ENCODE measurements at regions not wholly inside any gene's neighbourhood (a gene's known extent, or its start where the extent isn't known, plus 50 kb on each side); places are given as distances from the start of the nearest gene placed in this dataset.
"Not testable (repeated sequence)": the region's sequence is repeated elsewhere in the genome, so short reads cannot be mapped to it uniquely, and the experiment has no call there.

DNA sequence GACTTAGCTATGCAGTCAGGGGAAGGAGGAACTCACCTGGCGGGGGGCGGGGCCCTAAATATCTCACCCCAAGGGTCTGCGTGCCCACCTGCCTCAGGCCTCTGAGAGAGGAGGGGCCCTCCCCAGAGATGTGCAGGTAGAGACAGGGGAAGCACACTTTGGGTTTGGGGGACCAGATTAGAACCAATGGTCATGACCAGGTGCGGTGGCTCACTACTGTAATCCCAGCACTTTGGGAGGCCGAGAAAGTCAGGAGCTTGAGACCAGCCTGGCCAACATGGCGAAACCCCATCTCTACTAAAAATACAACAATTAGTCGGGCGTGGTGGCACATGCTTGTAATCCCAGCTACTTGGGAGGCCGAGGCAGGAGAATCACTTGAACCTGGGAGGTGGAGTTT, 246.4 kb upstream of the TCERG1L start:
- not testable (repeated sequence) for DNase-seq

DNA sequence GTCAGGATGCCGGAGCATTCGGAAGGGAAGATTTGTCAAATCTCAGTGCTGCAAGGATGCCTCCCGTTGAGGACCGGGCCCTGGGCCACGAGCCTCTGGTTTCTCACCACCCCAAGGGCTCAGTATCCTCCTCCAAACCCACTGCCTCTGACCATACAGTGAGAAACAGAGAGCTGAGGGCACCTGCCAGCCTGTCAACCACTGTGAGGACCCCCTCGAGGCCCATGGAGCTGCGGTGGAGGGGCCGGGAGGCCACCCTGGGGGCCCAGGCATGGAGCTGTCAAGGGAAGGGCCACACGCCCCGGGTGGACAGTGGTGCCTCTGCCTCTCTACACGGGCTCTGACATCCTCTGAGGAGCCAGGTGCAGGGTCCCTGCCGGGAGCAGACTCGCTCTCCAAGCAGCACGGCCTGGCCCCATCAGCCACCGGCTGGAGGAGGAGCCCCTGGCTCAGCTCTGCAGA, 248.0 kb upstream of the TCERG1L start:
- no peak for DNase-seq

DNA sequence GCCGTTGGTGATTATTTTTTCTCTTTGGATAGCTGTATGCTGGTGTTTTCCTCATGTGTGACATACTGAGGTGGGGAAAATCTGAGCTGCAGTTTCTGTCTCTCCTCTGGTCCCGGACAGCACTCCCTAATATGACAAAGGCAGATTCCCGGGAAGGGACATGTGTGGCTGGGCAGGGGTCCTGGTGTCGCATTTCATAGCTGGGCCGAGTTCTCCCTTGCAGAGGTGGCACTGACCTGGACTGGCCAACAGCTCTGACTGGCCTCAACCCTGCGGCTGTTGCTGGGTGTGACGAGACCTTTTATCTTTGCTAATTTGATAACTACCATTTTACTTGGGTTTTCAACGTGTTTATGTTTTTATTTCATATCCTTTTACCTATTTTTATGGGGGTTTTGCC, 248.6 kb upstream of the TCERG1L start:
- no peak for DNase-seq

DNA sequence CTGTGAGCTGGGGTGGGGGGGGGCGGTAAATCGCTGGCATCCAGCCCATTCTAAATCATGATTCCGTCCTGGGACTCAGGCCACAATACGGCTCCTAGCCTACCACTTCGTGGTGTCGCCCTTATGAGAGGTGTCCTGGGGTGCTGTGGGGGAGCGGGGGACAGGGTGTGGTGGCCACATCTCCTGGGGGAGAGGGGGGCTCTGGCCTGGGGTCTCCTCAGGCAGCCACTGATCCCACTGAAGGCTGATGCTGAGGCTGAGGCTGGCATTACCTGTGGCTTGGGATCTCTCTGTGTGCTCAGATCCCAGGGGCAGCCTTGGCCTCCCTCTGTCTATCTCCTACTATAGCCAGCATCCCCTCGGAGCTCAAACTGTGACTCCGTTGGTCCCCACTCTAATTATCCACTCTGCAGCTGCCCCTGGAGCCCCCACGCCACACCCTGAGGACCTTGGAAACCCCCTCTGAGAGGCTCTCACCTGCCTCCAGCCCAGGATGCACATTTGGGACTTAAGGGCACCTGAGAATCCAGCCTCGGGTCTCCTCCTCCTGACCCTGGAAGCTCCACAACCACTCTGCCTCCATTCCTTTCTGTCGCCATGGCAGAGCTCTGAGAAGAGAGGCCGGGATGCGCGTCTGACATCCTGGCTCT, 249.3 kb upstream of the TCERG1L start:
- no peak for DNase-seq

DNA sequence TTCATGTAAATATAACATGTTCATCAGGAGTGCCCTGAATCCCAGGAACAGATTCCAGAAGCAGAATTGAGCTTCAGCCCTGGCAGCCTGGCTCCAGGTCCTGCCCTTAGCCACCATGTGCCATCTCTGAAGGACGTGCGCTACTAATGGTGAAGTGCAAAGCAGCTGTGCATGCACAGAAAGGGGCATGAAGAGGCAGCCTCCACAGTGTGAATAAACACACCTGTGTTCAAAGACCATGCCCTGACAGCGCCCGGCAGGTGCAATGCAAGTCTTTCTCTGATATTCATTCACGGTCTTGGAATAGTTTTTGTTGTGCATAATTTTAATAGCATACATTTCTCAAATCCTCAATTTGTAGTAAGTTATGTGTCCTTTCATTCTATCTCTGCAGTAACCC, 250.4 kb upstream of the TCERG1L start:
- no peak for DNase-seq

DNA sequence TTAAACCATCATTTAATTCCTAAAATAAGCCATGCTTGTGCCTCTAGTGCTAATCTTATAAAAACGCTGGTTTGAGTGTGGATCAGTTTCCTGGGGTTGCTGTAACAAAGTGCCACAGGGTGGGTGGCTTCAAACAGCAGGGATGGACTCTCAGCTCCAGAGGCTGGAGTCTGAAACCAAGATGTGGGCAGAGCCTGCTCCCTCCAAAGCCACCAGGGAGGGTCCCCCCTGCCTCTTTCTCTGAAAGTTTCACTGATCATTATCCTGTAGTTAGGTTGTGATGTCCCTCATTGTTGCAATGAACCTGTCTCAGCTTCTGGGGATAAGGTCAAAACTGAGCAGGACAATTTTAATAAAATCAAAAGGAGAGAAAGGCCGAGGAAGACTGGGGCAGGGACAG, 251.9 kb upstream of the TCERG1L start:
- DNase-seq, result no peak

DNA sequence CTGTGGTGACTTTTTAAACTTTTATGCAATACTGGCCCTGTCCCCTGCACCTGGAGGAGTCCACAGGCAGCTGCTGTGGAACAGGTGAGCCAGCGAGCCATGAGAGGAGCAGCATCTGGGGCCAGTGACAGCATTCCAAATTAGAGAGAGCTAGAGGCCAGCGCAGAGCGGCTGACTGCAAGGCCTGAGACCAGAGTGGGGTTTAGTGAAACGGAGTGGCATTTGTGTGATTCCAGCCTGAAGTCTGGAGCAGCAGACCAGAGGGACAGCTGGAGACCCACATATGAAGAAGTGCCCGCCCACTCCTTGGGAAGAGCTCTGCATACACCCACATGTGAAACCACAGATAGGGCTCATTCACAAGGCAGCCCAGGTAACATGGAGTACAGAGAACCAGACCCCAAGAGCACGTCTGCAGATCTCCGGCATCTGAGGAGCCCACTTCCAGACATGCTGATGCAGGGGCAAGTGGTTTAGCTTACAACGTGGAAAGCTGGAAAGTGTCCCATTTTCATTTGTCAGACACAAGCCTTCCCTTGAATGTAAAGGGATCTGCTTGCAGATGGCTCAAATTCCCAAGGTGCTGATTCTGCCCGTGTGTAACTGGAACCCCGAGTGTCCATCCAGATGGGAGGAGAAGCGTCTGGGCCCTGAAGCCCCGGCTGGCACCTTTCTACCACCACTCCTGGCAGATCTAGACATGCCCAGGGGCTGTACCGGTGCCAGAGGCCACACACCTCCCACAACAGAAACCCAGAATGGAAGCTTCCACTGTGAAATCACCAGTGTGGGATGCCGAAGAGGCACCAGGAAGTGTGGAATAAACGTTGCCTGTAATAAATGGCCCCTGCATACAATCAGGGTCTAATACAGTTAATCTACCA, 256.0 kb upstream of the TCERG1L start:
- DNase-seq, result no peak

DNA sequence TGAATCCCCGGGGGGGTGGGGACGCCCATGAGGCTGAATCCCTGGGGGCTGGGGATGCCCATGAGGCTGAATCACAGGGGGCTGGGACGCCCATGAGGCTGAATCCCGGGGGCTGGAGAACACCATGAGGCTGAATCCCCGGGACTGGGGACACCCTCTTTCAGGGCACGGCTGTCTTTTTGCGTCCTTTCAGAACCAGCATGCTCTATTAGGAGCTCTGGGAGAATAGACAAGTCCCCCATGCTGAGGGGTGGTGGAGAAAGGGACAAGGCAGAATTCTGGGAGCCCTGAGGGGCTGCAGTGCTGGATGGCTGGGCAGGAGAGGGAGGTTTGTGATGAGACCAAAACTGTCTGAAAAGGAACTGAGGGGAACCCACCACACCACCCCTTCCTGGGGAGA, 257.3 kb upstream of the TCERG1L start:
- DNase-seq, result no peak

DNA sequence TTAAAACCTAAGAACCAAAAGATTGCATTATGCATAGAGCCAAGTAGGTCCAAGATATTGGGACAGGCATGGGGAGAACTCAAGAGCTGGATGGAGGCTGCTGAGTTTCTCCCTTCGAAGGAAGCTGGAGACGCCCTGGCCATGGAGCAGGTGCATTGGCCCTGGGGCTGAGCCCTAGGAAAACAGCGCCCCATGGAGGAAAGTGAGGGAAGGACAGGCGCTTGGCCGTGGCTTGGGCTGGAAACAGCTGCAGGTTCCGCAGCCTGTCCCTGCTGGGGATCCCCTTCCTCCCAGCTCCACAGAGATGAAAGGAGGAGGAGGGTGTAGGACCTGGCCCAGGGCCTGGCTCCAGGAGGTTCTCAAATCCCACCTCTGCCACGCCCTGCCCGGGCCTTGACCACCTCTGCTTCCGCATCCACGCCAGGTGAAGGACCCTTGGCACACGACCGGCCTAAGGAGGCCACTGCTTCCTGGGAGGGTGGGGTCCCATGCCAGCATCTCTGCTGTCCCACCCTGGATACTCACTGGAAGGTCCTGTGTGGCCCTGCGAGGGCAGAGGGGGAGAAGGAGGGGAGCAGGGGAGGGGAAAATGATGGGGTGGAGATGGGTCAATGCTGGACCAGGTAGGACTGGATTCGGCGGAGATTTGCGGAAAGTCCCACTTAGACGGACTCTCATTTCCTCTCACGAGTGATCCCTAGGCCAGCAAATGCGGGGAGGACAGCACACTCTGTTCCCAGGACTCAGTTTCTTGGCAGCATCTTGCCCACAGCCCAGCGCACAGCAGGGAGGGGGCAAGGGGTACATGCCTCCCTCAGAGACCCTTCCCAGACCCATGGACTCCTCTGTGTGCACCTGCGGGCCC, 258.6 kb upstream of the TCERG1L start:
- no peak for DNase-seq

DNA sequence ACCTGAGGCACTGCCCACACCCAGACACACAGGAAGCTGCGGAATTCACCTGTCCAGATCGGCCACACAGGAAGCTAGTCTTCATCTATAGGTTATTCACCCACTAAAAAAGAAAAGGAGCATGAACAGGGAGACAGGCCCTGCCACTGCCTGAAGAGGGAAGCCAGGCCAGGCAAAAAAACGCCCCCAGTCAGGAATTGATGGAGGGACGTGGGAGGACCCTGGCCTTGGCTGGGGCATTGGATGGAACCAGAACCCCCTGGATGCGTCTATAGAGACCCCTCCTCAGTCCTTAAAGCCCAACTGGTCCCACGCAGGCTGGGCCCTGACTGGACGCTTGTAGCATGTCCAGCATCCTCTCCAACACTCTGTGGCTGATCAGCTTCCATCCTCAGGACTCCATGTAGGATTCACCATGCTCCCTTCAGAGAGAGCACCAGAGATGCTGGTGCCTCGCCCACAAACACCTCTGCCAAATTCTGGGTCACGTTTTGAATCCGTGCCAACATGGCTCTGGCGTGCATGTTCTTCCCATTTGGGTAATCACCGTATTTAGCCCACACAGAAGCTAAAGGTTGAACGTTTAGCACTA, 259.3 kb upstream of the TCERG1L start:
- no peak for DNase-seq

DNA sequence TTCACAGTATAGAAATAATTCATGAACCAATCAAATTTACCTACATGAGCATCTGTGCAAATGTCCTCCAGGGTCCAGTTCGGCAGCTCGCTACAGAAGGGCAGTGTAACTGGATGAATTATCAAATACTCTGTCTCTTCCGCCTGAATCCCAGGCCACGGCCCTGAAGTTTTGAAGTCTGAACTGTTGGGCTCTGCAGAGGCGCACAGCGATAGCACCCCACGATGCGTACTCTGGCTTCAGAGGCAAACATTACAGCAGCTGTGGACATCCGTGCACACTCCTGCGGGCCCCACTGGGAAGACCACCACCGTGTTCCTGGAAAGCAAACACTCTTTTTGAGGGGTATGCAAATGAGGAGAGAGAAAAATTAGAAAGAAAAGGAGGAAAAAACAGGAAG, 259.8 kb upstream of the TCERG1L start:
- DNase-seq, result no peak

DNA sequence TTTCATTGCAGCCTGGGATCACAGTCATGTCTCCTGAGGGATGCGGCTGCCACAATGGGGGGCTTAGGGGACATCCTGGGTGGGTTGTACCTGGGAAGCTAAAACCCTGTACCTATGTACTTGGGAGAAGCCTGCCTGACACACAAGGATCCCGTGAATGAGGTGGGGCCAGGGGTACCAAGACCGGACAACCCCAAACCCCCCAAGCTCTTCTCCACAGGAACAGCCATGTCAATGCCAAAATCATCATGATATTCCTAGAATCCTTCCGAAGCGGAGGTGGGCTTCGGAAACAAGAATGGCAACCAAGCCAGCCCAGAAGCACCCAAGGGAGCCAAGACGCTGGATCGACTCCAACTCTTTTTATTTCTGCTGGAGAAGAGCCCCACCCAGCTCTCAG, 260.3 kb upstream of the TCERG1L start:
- no peak for DNase-seq

DNA sequence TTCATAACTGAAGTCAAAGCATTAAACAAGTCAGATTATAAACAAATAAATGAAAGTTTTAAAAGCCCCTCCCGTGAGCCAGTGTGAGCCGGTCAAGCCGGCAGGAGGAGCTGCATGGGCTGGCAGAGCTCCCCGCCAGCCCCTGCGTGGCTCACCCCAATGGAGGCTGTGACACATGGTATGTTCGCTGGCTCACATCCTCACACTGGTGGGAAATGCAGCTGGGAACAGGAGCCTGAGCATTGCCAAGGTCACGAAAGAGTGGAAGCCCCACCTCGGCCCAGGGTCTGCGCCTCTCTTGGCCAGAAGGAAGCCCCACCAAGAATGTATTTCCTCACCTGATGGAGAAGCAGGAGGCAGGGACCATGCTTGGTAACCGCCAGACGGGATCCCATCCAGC, 261.7 kb upstream of the TCERG1L start:
- no peak for DNase-seq

DNA sequence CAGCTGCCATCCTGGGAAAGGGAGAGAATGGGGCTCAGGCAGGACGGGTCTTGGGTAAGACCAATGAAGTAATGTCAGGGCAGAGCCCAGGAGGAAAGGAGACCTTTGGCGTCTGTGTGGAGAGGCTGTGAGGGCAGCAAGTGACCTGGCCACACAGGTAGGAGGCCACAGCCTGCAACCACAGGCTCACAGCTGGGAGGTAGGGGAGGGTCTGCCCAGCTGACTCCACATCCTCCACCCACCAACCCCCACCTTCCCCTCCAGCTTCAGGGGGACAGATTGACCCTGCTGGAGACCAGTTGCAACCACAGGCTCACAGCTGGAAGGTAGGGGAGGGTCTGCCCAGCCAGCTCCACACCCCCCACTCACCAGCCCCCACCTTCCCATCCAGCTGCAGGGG, 262.2 kb upstream of the TCERG1L start:
- no peak for DNase-seq

DNA sequence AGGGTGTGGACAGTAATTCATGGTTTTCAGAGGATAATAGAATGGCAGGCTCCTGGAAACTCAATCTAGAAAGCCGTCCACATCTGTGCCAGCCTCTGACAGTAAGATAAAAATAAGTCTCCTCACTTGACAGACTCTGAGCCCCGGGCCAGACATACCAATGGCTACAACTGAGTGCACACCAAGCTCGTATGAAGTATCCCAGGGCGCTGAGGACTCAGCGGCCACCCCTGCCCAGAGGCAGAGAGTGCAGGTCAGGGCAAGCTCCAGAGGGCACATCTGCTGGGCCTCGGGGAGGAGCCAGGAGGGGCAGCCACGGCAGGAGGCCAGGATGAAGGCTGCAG, 262.8 kb upstream of the TCERG1L start:
- DNase-seq, result no peak

DNA sequence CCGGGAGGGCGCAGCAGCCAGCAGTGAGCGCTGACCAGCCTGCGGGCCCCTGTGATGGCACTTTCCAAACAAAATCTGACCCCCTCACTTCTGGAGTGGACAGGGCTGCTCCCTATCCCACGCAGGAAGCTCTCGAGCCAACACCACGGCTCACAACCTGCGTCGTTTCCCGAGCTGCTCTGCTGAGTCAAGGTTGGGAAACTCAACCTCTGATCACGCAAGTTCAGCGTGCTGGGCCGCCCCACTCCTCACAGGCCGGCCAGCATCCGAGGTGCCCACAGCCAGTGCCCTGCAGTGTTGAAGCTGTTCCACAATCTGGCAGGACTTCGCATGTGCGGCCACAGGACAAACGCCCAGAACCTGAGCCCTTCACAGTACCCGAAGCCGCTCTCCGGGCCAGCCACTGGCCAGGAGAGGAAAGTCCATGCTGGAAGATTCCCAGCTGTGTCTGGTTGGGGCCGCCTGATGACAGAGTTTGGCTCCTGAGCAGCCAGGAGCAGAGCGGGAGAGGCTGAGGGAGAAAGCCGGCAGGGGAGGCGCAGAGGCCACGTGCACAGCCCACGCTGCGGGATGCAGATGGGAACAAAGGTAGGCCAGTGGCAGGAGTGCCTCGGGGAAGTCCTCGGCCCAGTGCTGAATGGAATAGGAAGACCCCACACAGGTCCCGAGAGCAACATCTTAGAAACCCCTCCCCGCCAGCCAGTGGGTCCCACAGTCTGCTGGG, 263.3 kb upstream of the TCERG1L start:
- DNase-seq, result no peak

DNA sequence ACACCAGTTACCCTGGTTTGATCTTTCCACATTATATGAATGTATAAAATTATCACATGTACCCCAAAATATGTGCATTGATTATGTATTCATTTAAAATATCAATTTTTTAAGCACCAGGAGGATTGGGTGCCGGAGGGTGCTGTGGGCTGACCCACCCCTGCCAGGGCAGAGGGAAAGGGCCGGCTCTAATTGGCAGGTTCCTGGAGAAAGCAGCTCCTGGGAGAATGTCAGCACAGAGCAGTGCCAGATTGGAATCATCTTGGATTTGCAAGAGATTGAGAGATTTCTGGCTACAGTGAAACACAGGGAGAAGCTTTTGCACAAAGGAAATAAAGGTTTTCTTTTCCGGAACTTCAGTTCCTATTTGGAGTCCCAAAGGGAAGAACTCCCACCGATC, 264.4 kb upstream of the TCERG1L start:
- no peak for DNase-seq

DNA sequence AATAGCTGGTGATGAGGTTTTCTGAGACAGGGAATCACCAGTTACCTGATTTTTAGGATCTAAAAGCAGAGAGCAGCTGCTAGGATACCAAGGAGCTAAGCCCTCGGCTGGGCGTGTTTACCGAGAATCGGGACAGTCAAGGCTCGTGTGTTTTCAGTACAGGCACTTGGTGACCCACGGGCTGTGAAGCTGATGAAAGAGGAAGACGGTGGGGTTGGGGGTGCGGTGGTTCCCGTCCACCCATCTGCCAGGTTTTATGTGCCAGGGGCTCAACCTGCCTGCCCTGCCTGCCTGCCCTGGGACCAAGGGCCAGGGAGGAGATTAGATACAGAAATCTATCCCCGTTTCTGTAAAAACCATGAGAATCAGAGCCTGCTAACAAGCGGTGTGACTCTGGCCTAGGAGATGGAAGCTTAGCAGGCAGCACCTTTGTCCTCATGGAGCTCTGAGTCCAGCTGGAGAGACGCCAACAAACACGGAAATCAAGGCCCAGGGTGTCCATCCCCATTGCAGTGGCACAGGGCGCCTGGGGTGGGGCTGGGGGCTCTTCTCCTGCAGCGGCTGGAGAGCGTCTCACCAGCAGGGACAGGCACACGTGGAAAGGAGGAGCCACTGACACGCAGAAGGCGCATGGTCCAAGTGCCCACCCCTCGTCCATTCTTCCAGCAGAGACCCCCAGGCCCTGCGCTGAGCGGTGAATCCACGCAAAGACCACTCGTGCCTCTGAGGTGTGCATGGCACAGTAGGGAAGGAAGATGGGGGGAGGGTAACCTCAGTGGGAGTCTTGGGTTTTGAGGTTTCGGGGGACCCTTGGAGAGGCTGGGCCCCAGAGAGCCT, 265.0 kb upstream of the TCERG1L start:
- DNase-seq, result no peak

DNA sequence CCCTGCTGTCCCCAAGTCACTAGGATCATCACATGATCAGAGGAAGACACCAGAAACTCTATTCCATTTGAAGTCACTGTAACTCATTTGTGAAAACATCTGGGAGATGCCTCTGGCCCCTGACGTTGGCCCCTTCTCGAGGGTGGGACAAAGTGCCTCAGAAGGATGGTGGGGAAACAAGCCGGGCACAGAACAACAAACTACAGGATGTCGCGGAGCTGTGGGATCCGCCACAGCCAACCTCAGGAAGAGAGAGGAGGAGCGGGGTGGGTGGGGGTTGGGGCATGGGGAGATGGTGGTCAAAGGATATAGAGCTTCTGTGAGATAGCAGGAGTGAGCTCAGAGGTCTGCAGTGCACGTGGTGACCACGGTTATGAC, 265.6 kb upstream of the TCERG1L start:
- DNase-seq, result no peak
